Left ventricle myocardium superior (tissue), 1 donor: ENCODE measurements at regions not wholly inside any gene's neighbourhood (a gene's known extent, or its start where the extent isn't known, plus 50 kb on each side); places are given as distances from the start of the nearest gene placed in this dataset.
"Not testable (repeated sequence)": the region's sequence is repeated elsewhere in the genome, so short reads cannot be mapped to it uniquely, and the experiment has no call there.

Source experiments
- ATAC-seq: fragments of 200-7000 bp; cut with Tn5 transposase; one replicate; pipeline ENCODE4 v1.9.1; 2020; ENCODE audit warnings: mild to moderate bottlenecking, moderate library complexity
- DNase-seq: peaks from one replicate; pipeline ENCODE4 v3.0.0-alpha.2; 2020
- intact Hi-C: fragments of 100-400 bp; cut with micrococcal nuclease; formaldehyde crosslinking; loops from one replicate; pipeline ENCODE4 v1.11.0; 2022
- donor health status: DM: no; HTN: yes; CAD: no; lungs with severe emphysema.

DNA sequence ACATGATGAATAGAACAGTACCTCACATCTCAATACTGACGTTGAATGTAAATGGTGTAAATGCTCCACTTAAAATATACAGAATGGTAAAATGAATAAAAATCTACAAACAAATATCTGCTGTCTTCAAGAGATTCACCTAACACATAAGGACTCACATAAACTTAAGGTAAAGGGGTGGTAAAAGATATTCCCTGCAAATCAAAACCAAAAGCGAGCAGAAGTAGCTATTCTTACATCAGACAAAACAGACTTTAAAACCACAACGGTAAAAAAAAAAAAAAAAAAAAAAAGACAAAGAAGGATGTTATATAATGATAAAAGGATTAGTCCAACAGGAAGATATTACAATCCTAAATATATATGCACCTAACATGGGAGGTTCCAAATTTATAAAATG lies 214.0 kb upstream of the MAST4 start:
- DNase-seq: no peak
- intact Hi-C loops: no loop called here
- no peak for ATAC-seq

DNA sequence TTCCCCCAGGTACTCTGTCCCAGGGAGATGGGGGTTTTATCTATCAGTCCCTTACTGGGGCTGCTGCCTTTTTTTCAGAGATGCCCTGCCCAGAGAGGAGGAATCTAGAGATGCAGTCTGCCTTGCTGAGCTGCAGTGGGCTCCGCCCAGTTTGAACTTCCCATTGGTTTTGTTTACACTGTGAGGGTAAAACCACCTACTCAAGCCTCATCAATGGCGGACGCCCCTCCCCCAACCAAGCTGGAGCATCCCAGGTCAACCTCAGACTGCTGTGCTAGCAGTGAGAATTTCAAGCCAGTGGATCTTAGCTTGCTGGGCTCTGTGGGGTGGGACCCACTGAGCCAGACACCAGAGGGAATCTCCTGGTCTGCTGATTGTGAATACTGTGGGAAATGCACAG lies 191.0 kb upstream of the MAST4 start:
- intact Hi-C loops, ATAC-seq, DNase-seq: not testable (repeated sequence)

DNA sequence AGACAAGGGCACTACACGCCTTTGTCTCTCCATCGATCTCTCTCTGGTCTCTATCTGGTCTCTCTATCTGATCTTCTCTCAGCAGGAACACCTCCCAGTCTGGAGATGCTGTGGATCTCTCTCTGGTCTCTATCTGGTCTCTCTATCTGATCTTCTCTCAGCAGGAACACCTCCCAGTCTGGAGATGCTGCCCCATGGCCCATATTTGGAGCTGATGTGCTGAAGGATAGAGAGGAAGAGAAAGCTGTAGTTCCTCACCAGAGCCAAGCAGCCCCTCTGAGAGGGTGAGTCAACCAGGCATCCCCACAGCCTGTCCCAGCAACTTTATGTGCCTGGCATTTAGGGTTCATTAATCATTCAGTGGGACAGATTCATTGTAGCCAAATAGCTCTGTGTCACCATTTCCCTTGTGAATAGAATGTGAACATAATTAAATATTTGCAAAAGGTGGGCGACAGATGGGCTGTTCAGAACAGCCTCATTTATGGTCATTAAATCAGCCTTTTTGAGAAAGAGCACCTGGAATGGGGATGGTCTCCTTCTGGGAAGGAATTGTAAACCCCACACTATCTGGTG lies 189.3 kb upstream of the MAST4 start:
- DNase-seq: no peak
- no peak for ATAC-seq
- intact Hi-C loops: no loop called here

DNA sequence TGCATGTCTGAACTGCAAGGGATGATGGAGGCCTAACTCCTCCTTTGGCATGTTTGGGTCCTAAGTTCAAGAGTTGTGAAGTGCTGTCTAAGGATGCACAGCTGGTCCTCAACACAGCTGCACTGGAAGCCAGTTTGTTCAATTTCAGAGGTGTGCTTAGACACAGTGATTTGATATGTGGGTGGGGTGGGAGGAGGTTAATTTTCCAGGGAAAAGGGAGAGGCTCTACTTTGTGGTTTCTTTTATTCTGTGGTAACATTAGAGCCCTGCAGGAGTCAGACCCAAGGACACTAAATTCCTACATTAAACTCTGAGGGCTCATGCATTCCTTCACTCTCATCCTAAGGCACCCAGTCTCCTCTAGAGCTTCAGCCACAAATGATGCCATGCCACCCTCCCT lies 188.4 kb upstream of the MAST4 start:
- intact Hi-C loops: no loop called here
- DNase-seq (no peak), ATAC-seq (no peak)

DNA sequence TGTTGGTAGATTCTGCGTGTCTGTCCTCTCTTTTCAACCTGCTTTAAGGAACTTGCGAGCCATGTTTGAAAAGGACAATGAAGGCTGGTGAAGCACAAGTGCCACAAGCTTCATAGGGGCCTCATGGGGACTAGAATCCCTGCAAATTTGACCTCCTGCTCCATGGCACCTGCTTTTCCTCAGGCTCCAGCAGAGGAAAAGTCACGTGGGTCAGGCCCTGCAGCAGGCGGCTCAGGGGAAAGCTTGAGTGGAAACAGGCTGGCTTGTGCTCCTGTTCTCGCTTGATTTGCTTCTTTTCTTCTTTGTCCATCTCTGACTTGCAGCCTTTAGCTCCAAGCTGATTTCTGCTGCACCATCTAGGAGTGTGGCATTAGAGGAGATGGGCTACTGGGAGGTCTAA lies 187.6 kb upstream of the MAST4 start:
- intact Hi-C loops: no loop called here
- no peak for DNase-seq
- no peak for ATAC-seq

DNA sequence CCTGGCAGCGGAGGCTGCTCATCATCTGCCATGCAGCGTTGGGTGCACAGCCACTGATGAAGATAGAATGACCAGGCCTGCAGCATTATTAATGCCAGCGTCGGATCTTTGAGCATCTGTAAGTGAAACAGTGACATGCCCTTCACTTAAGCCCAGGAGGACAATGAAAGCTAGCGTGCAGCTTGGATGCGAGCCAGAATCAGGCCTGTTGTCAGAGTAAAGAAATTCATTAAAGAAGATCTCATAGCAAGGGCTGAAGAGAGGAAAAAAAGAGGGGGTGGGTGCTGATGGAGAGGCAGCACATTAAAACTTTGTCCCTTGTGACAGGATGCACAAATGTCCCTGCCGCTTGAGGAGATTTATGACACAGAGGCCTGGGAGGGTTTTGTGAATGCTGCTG lies 186.1 kb upstream of the MAST4 start:
- no peak for ATAC-seq
- intact Hi-C loops: no loop called here
- peak; percentile 52 for DNase-seq

DNA sequence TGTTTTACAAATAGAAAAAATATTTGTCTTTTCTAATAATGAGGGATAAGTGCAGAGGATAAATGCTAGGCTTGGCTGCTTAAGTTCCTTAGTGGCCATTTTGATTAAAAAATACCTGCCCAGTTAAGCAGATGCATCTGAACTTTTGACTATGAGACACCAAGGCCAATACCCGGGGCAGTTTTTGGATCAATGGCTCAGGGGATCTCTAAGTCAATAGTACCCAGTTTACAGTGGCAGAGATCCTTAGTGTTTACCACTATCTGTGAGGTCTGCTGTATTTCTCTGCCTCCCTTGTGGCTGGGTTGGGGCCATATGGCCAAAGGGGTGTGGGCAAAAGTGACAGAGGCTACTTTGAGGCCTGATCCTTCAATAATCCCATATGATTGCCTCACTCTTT lies 184.5 kb upstream of the MAST4 start:
- intact Hi-C loops: no loop called here
- DNase-seq: no peak
- ATAC-seq: no peak

DNA sequence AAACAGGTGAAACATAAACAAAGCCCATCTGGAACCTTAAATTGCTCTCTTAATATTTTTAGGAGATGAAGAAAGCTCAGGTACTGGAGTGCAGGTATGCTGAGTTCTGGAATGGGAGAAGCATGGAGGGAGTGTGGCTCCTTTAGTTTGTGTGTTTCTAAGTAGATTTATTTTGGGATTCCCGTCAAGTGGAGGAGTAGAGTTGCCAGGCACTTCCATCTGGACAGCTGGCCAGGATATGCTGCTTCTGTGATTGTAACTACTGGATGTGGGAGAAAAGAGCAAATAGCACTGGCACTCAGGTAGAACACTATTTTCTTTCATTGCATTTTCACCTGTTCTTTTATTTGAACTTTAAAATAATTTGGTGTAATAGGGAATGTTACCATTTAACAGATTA lies 182.3 kb upstream of the MAST4 start:
- ATAC-seq (peak; percentile 65), DNase-seq (no peak)
- intact Hi-C loops: no loop called here

DNA sequence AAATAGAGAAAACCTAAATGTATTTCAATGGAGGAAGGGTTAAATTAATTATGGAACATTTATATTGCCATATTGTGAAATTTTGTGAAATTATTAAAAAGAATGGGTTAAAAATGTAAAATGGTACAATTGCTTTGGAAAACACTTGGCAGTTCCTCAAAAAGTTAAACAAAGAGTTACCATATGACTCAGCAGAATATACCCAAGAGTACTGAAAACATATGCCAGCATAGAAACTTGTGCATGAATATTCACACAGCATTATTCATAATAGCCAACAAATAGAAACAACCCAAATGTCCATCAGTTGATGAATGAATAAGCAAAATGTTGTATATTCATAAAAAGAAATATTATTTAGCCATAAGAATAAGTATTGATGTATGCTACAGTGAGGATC lies 181.0 kb upstream of the MAST4 start:
- intact Hi-C loops: no loop called here
- DNase-seq (no peak), ATAC-seq (no peak)

DNA sequence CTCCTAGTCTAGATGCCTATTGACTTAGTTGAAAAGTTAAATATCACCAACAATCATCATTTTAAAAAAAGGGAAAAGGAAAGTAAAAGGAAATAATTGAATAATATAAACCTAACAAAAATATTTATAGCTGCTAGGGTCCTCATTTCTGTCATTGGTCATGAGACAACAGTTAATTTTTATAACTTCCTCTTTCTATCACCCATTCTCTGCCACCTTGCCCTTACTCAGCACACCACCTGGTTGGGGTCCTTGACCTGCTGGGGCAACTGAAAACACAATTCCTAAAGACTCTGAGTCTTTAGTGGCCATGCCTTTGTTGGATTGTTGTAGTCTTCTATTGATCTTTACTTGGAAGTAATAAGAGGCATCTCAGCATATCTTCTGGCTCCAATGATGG lies 179.5 kb upstream of the MAST4 start:
- DNase-seq: no peak
- intact Hi-C loops: no loop called here
- no peak for ATAC-seq

DNA sequence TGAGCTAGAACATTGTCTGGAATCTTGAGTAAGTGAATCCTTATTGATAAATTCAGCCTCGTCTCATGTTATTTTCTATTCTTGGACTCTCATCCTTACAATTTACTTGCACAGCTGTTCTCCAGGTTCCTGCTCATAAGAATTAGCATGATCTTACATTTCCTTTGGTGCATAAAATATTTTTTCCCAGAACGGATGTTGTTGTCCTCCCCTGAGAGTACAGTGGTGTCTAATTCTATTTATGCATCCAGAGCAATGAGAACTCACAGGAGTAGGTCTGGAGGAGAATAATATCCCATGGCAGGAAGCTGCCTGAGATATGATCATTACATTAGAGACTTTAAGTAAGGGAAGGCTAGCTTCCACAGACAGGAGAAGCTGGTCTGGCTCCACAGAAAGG lies 178.4 kb upstream of the MAST4 start:
- DNase-seq: no peak
- ATAC-seq: peak; percentile 42
- intact Hi-C loops: no loop called here

DNA sequence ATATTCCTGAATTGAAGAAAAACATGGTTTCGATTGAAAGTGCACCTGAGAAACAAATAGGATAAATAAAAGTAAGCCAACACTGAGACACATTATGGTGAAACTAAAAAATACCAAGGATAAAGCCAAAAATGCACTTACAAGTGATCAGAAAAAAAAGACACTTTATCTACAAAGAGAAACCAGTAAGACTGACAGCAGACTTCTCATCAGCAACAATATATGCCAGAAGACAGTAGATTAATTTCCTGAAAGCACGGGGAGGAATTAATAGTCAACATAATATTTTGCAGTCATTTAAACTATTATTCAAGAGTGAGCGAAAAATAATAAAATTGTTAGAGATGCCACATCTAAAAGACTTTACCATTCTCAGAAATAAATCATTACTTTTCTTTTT lies 172.7 kb upstream of the MAST4 start:
- intact Hi-C loops: loop anchor here (10.0 kb wide), 1 partner anchor 71 kb away; no protein-coding TSS in a partner anchor
- no peak for ATAC-seq
- DNase-seq: no peak

DNA sequence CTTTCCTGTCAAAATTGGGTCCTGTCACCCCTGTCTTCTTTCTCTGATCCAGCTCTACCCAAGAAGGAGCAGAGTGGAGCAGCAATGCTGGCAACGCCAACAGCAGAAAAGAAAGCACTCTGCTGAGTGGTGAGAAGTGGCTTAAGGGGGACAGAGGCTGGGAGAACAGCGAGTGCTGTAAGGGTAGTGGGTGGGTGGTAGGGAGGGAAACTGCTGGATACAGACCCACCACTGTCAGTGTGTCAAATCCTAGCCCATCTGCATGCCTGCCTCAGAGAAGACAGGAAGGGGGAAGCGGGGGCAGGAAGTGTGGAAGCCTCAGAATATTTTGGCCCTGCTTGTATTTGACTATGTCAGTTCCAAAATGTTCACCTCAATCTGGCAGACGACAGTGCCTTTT lies 170.4 kb upstream of the MAST4 start:
- ATAC-seq (peak; percentile 16), DNase-seq (no peak)
- intact Hi-C loops: loop anchor here (10.0 kb wide), 1 partner anchor 69 kb away; no protein-coding TSS in a partner anchor

DNA sequence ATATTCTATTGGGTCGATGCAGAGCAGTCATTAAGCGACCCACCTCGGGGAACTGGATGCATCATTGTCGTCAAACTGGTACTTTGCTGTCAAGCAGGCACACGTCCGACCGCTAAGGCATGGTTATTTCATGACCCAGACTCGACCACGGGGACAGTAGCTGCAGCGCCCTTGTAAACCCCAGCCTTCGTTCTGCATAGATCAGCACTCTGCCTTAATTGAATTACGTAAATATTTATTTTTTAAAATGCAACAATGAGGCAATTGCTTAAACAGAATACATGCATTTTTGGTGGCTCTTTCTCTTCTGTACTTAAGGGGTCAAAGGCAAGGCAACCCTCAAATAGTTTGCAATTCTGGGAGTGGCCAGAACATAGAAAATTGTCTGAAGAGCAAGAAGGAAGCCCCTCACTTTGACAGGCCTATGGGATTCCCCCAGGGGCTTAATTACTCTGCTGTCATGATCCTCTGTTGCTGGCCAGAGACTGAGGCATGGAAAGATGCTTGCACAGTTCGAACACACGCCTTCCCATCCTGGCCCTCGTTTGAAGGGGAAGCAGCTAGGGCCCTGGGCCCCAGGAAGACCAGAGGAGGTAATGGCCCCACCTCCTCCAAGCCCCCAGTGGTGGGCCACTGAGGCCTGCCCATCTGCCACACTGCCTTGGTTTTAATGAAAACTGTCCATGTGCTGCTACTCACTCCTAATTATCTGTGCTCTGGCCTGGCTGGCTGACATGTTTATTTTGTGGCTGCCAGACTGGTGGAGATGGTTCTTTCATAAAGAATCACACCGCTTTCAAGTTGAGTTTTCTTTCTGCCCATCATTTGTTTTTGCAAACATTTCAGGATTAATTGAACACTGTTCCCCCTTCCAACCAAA lies 169.7 kb upstream of the MAST4 start:
- ATAC-seq (peak; percentile 10), DNase-seq (no peak)
- intact Hi-C loops: loop anchor here (10.0 kb wide), 1 partner anchor 68 kb away; no protein-coding TSS in a partner anchor

DNA sequence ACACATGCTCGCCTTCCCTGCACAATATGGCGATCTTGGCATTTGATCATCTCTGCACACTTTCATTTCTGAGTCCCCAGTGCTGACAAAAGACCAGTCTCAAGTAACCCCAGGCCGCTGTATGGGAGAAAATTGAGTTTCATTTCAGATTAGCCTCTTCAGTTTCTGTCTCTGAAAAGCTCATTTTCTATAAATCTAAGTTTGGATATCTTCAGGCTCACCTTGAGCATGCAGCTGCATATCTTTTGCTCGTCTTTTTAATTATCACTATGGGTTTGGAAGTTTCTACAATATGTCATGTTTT lies 169.1 kb upstream of the MAST4 start:
- ATAC-seq (no peak), DNase-seq (no peak)
- intact Hi-C loops: loop anchor here (10.0 kb wide), 1 partner anchor 68 kb away; no protein-coding TSS in a partner anchor

DNA sequence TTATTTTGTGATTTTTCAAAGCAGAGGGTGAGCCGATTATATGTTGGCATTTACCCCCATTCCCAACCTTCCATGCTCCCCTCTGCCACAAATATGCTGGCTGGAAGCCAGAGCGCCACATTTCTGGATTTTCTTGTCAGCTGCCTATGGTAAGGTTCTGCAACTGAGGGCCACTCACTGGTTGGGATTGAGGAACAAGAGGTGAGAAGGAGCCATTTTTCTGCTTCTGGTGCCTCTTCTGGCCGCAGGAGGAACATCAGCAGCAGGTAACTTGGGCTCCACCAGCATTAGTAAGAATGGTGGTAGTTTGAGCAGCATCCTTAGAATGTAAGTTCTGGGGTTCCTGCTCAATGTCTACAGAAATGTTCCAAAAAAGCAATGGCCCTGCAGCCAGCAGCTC lies 159.5 kb upstream of the MAST4 start:
- intact Hi-C loops: loop anchor here (10.0 kb wide), 1 partner anchor 112 kb away; no protein-coding TSS in a partner anchor
- no peak for DNase-seq
- ATAC-seq: peak; percentile 45

DNA sequence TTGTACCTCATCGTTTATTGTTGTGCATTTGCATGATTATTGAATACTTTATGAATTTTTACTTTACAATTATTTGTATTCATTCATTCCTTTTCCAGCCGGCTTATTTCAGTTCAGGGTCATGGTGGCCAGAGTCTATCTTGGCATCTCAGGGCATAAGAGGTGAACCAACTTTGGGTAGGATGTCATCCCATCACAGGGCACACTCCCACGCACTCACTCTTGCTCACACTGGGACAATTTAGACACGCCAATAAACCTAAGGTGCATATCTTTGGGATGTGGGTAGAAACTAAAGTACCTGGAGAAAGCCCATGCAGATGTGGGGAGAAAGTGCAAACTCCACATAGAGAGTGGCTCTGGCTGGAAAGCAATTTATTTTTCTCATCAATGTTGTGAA lies 158.1 kb upstream of the MAST4 start:
- ATAC-seq (peak; percentile 28), DNase-seq (no peak)
- intact Hi-C loops: loop anchor here (10.0 kb wide), 1 partner anchor 113 kb away; no protein-coding TSS in a partner anchor

DNA sequence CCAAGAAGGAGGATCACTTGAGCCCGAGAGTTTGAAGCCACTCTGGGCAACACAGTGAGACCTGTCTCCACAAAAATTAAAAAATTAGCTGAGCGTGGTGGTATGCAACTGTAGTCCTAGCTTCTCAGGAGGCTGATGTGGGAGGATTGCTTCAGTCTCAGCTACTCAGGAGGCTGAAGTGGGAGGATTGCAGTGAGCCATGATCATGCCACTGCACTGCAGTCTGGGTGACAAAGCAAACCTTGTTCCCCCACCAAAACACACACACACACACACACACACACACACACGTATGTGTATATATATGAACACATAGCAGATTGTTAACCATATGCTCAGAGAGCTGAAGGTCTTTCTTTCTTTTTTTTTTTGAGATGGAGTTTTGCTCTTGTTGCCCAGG lies 157.5 kb upstream of the MAST4 start:
- intact Hi-C loops: loop anchor here (10.0 kb wide), 1 partner anchor 114 kb away; no protein-coding TSS in a partner anchor
- no peak for DNase-seq
- peak; percentile 6 for ATAC-seq

DNA sequence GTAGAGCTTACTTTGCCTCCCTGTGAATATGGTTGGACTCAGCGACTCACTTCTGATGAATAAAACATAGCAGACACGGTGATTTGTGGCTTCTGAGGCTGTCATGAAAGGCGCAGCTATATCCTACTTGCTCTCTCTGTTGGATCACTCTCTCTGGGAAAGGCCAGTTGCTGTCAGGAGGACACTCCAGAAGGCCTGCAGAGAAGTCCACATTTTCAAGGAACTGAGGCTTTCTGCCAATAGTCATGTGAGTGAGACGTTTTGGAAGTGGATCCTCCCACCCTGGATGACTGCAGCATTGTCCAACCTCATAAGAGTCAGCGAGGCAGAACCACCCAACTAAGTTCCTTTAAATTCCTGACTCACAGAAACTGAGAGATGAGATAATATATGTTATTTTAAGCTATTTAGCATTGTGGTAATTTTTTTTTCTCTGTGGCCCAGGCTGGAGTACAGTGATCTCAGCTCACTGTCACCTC lies 156.0 kb upstream of the MAST4 start:
- no peak for DNase-seq

DNA sequence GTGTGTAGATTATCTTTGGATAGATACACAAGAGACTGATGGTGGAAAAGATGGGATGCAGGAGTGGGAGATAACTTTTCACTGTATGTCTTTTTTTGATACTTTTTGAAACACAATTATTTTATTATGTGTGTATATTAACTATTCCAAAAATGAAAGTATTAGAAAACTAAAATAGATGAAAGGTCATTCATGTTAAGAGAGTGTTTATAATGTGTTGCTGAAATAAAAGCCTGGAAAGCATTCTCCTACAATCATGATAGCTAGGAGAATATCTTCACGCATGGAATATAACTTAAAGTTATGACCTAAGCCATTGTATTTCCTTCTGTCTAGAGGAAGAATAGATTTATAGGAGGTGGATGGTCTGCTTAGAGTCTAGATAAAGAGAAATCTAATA lies 154.8 kb upstream of the MAST4 start:
- DNase-seq: no peak
- no peak for ATAC-seq
- intact Hi-C loops: no loop called here

More for the DNA sequence above, 156.0 kb upstream of the MAST4 start:
- intact Hi-C loops: no loop called here
- peak; percentile 88 for ATAC-seq
